GM18867 (cell line): ENCODE measurements at regions not wholly inside any gene's neighbourhood (a gene's known extent, or its start where the extent isn't known, plus 50 kb on each side); places are given as distances from the start of the nearest gene placed in this dataset.

Experiments
- ATAC-seq: cut with Tn5 transposase; IDR thresholded peaks from one replicate; pipeline ENCODE4 v1.9.1; 2021; ENCODE audit warnings: mild to moderate bottlenecking, moderate library complexity; ENCODE audit not compliant: unreplicated experiment

DNA sequence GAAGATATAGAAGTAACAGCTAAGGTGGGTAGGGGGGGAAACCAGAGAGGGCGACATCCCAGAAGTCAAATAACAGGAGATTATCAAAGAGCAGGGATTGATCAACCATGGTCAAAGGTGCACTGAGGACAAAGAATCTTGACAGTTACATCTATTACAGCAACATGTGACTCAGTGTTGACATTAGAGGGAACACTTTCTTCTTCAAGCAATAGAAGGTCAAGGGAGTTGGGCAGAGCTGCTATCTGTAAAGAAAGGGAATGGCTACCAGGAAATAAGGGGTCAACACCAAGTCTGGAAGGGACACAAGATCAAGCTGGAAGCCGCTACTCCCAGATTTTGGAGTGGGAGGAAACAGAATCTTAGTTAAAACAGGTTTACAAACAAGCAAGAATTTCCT, 611.0 kb downstream of the TSN start:
- ATAC-seq, result no peak

DNA sequence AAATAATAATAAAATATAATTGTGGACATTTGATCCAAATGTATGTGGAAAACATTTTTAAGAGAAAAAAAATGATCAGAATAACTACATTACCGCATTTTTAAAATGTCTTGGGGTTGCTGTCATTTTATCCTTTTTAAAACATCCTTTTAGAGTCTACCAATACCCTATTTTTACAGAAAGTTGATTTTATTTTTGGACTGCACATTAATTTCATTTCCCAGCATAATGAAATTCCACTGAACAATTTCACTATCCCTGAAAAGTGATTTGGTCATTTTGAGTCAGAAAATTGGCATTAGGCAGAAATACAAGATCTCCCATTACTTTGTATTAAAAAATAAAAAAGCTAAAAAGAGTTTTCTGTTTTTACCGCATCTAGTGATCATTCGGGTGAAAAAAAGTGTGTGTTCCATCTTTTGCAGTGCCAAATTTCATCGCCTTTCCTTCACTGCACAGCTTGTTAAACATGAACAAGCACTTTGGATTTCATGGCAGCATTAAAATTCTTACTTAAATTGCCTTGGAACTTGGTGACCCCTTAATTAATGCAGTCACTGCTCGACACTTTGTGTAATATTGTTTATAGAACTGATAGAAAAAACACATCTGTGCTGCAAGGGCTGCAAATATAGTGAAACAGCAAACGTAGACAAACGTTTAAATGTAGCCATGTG, 611.7 kb downstream of the TSN start:
- no peak for ATAC-seq

DNA sequence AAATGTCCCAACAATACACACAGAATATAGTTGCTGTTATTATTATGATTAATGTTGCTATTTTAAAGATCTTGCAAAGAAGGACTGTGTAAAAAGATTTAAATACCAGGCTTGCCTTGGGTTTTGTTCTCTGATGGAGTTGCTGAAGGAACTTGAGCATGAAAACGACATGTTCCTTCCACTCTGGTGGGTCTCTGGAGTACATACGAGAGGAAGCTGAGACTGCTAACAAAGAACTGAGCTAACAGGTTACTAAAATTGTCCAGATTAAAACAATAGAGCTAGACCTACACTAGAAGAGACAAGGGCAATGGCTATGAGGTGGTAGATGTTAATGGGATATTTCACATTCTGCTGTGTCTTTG, 612.2 kb downstream of the TSN start:
- no peak for ATAC-seq

DNA sequence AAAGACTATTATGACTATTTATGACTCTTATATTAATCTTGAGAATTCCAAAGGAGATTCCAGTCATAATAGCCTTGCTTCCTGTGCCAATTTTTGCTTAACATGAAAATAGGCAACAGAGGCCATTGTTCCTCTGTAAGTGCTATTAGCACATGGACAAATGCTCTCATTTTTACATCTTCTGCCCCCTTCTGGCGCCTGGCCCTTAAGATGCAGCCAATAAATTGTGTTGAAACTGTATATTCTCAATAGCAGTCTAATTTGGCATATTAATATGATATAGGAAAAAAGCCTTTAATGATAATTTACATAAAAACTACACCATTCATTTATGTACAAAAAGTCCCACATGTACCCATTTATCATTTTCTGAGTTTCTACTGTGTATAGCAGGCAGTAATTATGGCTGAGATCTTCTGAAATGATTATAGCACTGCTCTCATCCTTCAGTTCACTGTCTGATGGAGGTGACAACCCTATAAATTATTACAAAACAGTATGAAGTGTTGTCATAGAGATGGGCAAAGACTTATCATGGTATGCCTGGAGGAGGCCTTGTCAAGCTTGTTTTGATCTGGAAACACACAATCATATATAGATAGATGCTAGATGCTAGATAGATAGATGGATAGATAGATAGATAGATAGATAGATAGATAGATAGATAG, 613.3 kb downstream of the TSN start:
- ATAC-seq, result no peak

DNA sequence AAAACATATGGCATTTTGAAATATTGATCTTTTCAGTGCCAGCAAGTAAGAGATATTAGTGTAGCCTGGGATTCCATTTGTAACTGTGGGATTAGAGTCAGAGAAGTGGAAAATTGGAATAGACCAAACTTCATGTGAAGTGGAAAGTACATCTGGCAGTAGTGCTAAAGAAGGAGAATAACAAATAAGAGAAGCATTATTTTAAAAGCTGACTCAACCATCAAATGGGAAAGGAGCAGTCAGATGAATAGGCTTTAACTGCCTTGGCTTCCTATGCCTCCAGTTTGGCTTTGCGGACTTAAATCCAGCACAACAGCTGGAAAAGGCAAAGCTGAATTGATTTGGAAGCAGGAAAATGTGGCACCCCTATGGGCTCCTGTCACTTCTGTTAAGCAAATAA, 623.1 kb downstream of the TSN start:
- no peak for ATAC-seq

DNA sequence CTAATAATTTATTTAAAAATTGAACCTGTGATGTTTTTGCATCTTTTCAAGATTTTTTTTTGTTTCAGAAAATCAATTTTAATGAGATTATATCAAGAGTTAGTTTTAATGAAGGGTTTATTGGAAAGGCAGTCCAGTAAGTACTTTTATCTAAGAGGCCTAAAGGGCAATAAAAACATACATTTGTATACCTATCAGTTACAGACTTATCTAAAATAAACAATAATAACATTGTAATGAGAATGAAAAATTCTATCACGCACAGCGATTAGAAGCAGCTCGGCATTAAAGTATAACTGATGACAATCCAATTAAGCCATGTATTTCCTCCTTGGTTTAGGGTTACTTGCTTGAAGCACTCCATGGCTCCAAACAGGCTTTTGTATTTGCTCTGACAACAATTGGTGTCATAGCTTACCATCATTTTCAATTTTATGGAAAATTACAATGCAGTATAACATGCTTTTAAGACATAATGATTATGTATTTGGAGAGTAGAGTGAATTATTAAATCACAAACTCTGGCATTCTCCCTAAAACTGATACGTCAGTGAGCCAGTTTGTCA, 629.4 kb downstream of the TSN start:
- ATAC-seq, result no peak

DNA sequence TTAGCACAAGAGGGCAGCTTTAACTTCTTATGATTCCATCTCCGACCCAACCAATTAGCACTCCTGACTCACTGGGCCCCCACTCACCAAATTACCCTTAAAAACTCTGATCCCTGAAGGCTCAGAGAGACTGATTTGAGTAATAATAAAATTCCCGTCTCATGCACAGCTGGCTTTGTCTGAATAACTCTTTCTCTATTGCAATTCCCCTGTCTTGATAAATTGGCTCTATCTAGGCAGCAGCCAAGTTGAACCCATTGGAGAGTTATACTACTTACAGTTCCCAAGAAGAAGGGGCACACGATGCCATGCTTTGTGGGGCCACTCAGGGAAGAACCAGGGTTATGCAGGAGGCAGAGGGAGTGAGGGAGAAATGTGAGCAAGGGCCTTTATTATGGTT, 632.8 kb downstream of the TSN start:
- ATAC-seq, result no peak

DNA sequence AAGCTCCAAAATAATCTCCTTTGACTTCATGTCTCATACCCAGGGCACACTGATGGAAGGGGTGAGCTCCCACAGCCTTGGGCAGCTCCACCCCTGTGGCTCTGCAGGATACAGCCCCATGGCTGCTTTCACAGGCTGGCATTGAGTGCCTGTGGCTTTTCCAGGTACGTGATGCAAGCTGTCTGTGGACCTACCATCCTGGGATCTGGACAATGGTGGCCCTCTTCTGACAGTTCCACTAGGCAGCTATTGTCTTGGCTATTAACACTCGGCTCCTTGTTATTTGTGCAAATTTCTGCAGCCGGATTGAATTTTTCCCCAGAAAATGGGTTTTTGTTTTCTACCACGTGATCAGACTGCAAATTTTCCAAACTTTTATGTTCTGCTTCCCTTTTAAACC, 634.2 kb downstream of the TSN start:
- no peak for ATAC-seq

DNA sequence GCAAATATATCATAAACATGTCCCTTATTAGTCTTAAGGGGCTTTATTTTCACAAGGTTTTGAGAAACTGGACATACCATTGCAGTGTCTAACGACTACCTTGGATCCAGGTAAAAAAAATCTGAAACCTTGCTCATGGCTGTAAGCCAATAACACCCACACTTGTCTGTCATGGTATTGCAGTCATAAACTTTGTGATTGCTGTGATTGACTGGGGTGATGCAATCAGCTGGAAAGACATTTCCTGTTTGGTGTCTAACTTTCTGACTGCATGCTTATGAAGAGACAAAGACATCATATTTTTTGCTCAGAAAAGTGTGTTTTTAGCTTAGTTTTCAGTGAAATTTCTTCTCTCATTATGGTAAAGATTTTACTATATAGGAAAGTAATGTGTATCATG, 635.0 kb downstream of the TSN start:
- ATAC-seq, result no peak

DNA sequence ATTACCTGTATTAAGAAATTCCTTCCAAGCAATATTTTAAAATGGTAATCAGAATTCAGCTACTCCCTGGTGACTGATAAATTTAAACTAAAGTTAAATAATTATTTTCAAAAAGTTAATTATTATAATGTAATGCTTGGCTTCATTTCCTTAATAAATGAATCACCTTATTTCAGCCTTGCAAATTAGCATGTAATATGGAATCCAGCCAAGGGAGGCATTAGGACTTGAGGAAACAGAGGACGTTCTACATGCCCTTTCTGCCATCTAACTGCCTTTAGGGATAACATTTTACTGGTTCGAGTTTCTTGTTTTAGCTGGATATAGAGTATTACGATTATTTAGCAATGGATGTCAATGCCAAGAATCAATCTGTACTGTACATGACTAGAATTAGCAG, 636.3 kb downstream of the TSN start:
- no peak for ATAC-seq

DNA sequence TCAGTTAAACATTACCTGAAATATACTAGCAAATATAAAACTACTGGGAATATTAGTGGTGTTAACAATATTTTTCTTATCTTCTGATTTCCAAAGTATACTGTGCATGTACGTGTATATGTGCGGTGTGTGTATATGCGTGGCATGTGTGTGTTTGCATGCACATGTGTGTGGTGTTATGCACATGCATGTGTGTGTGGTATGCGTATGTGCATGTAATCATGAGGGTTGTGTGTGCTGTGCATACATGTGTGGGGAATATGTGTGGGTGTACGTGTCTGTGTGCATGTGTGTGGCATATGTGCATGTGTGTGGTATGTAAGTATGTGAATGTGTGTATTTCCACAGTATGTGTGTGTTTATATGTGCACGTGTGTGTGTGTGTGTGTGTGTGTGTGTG, 640.2 kb downstream of the TSN start:
- no peak for ATAC-seq

DNA sequence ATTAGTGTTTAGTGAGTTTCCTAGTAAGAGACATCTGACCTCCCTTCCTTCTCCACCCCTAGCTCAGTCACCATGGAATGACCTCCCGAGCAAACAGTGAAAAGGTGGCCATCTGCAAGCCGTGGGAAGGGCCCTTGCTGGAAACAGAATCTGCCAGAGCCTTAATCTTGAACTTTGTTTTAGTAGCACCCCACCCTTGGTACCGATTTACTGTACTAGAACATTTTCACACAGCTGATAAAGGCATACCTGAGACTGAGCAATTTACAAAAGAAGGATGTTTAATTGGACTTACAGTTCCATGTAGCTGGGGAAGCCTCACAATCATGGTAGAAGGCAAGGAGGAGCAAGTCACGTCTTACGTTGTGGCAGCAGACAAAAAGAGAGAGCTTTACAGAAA, 655.8 kb downstream of the TSN start:
- ATAC-seq, result no peak

DNA sequence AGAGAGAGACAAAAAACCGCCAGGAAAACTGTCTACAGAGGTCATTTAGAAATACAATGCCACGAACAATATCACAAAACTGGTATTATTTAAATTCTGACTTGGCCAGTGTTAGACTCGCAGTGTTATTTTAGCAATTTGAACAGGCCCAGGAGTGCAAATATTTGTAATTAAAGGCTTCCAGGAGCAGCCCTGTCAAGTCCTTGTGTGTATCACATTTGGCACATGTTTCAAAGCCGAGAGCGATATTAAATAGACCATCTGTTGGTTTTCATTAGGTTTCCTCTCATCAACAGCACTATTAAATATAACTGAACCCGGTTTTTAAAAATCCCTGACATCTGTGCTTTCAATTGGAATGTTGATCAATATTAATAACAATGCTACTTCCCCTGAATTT, 656.9 kb downstream of the TSN start:
- ATAC-seq, result no peak

DNA sequence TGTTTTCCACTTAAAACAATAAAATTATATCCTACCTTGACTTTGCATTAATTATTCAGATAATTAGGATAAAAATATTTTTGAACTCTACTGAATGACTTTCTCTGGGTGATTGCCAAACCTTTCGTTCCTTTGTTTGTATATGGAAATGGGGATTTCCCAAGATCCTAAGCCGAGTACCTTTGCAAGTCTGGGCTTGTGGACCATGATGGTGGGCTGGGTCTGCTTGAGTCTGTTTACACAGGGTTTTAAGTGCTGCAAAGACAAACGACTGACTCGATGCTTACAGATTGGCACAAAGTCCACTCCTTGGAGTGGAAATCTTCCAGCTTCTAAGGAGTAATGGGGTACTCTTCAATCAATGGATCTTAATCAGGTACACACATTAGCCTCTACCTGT, 659.5 kb downstream of the TSN start:
- ATAC-seq, result no peak

DNA sequence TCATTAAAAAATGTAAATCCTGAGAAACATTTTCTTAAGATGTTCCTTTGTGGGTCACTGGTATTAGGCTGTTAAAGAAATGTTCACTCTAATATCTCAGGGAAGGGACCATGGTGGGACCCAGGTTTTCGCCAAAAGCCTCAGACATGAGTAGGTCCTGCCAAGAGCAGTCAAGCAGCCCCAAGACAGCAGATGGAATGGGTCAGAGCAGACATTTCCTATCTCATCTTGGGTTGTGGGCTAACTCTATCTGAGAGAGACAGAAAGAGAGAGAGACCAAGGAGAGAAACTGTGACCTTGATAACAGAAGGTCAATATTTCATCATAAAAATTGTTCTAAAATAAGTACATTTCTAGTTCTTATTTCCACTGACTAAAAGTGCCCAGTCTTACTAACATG, 661.7 kb downstream of the TSN start:
- no peak for ATAC-seq

DNA sequence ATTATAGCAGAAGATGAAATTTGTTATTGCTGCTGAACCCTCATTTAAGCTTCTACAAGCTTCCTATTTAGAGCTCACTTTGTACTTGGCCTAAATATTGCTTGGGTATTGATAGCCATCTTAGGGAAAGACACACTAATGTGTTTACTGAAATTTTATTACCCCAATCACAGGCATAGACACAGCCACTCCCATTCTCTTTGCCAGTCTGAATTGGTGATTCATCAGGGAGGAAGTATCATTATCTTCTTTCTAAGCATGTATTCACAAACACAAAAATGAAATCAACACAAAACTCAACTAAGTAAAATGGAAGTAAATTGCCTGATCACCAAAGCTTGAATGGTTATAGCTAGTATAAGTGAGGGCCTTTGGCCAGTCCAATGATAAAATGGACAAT, 666.3 kb downstream of the TSN start:
- ATAC-seq, result no peak

DNA sequence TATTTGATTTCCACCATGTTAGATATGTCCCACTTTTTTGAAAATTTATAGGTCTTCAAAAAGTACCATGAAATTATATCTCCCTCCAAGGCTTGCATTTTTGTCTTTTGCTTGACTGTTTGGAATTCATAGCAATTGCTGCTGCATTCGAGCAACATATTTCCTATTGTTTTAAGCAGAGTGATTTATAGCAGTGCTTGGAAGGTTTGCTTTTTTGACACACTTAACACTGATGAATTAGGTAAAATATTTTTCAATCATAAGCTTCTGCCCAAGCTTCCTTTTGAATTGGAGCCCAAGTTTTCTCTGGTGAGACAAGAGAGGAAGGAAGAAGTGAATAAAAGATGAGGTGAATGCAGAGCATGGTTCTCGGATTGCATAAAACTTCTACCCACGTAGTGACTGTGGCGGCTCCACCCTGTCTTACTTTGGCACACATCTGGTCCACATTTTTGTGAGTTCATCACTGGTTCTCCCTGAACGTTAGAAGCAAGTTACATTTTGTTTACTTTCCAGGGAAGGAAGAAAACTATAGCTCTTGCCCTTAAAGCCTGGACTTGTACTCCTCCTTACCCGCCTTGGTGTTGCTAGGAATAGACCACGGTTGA, 667.0 kb downstream of the TSN start:
- no peak for ATAC-seq

DNA sequence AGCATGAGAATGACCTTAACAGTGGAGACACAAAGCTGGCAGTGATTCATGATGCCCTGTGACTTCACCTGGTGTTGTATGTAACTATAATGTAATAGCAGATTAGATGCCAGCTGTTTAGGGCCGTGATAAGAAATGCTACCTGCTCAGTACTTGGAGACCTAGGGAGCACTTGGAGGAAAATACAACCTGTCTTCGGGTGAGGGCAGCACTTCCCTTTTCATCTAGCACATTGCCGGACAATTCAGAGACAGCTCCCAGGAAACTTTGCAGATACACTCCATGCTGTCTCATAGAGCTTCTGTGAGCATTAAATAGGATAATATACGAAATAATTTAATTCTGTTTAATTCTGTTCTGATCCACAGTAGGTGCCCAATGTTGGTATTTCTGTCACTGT, 668.5 kb downstream of the TSN start:
- no peak for ATAC-seq

DNA sequence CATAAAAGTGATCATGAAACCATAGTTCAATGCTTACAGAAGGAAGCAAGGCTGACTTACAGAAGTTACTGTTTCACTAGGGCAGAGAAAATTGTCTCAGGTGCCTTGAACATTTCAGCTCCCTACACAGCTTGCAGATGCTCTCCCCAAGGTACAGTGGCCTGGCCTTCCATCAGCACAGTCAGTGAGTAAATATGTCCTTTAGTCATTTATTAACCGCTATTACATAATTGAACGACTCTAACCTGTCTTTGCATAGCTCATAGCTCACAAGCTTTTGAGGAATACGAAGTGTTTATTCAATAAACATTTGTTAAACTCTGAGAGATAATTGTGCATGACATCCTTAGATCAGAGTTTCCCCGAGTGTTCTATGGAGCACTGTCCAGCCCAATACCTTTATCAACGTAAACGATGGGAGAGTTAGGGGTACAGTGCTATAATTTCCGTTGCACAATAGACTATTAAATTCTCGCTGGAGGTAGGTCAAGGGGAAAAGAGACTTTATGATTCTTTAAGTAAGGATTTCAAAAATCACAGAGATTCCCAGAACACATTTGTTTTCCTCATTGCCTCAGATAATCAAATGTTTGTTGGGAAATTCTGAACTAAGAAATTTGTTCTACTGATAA, 677.8 kb downstream of the TSN start:
- ATAC-seq, result no peak

DNA sequence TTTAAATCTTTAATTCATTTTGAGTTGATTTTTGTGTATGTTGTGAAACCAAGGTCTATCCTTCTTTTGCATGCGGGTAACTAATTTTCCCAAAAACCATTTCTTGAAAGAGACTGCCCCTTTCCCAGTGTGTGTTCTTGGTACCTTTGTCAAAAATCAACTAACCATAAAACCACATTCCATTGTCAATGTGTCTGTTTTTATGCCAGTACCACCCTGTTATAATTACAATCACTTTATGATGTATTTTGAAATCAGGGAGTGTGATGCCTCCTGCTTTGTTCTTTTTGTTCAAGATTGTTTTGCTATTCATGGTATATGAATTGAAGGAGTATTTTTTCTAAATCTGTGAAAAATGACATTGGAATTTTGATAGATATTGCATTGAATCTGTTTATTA, 689.6 kb downstream of the TSN start:
- ATAC-seq, result no peak

DNA sequence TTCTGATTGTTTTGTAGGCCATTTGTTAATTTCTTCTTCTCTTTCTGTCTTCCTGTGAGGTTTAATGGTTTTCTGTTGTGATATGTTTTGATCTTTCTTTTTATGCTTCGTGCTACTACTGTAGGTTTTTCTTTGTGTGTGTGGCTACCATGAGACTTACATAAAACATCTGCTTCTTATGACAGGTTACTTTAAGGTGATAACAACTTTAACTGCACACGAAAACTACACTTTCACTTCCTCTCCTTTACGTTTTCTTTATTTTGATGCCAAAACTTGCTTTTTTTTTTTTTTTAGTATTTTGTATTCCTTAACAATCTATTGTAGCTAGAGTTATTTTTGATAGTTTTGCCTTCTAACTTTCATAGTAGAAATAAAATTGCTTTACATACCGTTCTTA, 691.3 kb downstream of the TSN start:
- no peak for ATAC-seq

DNA sequence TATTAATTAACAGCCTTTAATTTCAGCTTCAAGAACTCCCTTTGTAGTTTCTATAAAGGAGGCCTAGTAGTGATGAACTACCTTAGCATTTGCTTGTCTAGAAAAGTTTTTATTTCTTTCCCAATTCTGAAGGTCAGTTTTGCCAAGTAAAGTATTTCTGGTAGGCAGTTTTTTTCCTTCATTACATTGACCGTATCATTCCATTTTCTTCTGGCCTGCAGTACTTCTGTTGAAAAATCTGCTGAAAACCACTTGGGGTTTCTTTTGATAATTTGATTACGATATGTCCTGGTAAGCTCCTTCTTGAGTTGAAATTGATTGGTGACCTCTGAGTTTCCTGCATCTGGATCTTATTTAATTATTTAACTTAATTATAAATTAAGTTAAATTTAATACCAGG, 691.8 kb downstream of the TSN start:
- no peak for ATAC-seq
